OCI-M1 (cell line): ENCODE measurements at regions not wholly inside any gene's neighbourhood (a gene's known extent, or its start where the extent isn't known, plus 50 kb on each side); places are given as distances from the start of the nearest gene placed in this dataset.

Experiments
- DNase-seq: peaks from one replicate; lab custom pipeline; 2025; lab: John Stamatoyannopoulos, UW

GRCh38 chr5:125564317-125564975 is 818.0 kb upstream of the ZNF608 start:
- no peak for DNase-seq

GRCh38 chr5:125574491-125575044 is 828.1 kb upstream of the ZNF608 start:
- no peak for DNase-seq

DNA sequence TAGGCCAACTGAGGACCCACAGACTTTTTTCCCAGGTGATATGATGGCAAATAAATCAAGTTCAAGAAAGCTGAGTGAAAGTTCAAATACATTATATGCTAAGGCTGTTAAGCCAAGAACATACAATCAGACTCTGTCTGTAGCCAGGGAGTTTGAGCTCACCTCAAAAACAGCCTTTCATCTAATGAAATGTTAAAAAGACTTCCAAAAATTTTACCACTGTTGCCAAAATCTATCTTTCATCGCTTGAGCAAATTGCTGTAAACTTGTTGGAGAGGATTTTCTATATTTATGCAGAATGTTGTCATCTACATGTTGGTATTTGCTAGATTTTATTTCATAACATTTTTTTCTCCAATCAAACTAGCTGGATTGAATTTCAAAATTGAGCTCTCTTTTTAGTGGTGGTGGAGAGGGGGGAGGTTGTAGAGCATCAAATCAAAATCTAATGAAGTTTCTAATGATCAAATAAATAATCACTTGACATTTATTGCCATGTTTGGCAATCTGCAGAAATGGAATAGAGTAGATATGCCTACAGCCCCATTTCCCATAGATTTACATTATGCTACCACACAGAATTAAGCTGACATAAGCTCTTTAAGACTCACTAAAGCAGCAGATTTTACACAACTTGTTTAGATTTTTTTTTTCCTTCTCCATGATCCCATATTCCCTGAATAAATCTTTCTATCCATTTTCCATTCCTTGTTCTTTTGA is 828.9 kb upstream of the ZNF608 start:
- DNase-seq: no peak

DNA sequence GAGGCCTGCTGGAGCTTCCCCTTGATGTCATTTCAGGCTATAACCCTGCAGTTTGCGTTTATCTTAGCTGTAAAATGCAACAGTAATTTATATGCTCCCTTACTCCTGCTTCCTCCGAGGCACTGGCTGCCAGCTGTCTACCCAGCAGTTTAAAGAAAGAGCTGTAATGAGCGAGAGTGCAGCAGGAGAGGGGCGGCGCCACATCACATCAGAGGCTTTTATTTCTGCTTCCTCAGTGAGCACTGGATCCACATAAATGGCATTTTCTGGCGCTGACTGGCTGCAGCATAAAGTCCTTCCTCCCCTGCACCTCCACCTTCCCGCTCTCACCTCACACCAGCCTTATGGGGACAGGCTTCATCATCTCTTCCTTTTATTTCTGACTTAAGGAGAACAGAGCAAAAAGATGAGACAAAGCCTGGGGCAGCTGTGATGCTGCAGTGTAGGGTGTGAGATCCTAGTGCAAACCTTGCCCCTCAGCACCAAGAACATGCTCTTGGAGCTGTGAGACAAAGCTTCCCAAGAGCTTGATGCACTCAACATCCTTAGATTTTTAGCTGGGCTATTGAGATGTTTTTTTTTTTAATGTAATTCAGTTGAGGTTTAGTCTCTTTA is 829.6 kb upstream of the ZNF608 start:
- DNase-seq: no peak

DNA sequence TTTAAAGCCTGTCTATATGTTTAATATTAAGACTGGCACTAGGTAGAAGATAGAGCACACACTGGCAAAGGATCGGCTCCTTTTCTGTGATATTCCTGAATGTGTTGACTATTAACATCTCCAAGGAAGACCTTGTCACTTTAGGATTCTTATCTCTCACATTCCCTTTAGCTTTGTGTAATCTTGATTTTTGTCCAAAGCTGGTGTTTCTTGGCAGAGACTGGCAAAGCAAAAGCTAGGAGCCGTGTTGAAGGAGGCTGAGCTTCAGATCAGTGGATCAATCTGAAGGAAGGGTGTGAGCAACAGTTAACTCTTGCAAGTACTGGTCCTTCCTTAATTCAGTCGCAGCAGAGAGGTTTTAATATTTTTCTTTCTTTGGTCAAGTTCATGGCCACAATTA is 830.4 kb upstream of the ZNF608 start:
- DNase-seq: no peak

GRCh38 chr5:125578551-125578950 is 832.1 kb upstream of the ZNF608 start:
- no peak for DNase-seq

DNA sequence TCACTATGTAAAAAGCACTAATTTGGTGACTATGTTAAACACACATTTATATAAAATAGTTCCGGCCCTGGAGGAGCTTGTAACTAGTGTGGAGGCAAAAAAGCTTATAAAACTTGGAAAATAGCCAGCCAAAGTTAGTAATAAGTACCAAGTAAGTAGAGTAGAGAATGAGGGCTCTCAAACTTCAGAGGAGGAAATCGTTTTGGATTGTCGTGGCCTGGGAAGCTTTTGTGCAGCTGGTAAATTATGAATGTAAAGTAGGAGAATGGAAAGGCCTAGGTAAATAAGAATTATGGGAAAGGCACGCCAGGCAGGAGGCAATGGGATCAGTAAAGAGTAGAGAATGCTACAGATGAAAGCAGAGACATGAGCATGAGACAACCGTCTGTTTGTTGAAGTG is 832.7 kb upstream of the ZNF608 start:
- no peak for DNase-seq

GRCh38 chr5:125581311-125581710 is 834.9 kb upstream of the ZNF608 start:
- DNase-seq: no peak

DNA sequence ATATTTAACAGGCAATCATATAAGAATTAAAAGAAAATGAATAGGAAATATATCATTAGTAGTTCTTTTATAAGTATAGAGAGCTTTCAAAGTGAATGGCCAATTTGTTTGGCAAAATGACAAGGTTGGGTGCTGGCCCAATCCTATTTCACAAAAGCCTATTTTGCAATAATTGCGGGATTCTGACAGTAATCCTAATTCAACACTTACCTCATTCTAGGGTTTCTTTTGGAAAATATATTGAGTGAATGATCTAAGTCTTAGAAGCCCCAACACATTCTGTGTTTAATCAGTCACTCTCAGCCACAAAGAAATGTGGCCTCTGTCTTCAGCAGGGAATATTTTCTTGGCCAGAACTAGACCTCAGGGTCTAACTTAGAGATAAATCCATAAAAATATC is 835.9 kb upstream of the ZNF608 start:
- DNase-seq: no peak

- no peak for DNase-seq
Measured at GRCh38 chr5:125583321-125584139, 837.1 kb upstream of the ZNF608 start.

GRCh38 chr5:125584140-125584520 is 837.7 kb upstream of the ZNF608 start:
- no peak for DNase-seq

- DNase-seq: no peak
Measured at GRCh38 chr5:125587631-125588030, 835.6 kb upstream of the GRAMD2B start.

DNA sequence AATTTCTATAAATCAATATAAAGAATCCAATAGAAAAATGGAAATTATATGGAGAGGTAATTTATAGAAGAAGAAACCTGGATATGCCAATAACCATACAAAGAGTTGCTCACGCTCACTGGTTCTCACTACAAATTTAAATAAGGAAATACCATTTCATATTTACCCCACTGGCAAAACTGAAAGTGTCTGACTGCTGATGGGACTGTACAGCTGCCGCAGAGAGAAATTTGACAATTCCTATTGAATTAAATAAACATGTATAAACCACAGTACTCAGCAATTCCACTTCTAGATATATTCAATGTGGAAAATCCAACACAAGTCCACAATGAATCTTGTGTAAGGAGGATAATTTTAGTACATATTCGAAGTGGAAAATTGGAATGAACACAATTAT is 830.4 kb upstream of the GRAMD2B start:
- DNase-seq: no peak

DNA sequence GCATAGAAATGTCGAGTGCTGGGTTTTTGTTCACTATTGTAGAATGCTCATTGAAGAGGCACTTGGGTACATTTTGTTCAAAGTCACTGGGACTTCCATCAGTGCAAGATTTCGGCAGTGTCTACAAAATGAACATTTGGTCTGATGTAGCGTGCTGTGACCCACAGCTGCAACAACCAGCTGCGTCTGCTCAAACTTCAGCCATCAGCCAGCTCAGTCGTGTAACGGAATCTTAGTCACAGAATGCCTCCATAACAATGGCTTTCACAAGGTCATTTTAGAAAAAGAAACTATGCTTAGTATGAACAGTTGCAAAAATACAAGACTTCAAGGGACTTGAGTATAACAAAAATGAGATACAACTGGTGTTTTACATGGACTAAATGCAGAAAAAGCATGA is 828.1 kb upstream of the GRAMD2B start:
- DNase-seq: no peak

- DNase-seq: no peak
Measured at GRCh38 chr5:125595845-125596244, 827.4 kb upstream of the GRAMD2B start.

- DNase-seq: no peak
Measured at GRCh38 chr5:125597338-125597737, 825.9 kb upstream of the GRAMD2B start.

DNA sequence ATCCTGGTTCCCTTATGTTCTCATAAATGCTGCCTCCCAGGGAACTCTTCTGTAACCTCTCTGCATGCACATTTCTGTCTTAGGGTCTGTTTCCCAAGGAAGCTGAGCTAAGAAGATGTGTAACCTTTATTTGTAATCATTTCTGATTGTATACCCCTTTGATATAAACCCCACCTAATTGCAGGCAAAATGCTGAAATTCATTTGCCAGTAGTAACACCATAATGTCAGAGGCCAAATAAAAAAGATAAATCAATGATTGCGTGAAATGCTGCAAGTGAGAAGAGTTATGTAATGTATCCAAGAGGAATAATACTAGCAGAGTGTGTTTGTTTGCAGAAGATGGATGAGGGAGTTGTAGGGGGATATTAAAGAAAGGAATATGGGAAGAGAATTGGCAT is 822.6 kb upstream of the GRAMD2B start:
- no peak for DNase-seq

- DNase-seq: no peak
Measured at GRCh38 chr5:125602184-125602583, 821.0 kb upstream of the GRAMD2B start.

- DNase-seq: no peak
Measured at GRCh38 chr5:125603321-125603720, 819.9 kb upstream of the GRAMD2B start.

DNA sequence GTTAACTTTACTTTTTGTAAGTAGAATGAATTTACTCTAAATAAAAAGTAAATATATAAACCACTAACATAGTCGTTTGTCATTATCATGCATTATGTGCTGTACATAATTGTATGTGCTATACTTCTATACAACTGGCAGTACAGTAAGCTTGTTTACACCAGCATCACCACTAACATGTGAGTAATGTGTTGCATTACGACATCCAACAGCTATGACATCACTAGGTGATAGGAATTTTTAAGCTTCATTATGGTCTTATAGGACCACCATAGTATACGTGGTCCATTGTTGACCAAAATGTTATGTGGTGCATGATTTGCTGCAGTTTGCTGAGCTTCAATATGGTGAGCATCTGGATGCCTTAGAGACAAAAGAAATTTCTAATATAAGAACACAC is 819.1 kb upstream of the GRAMD2B start:
- DNase-seq: no peak

DNA sequence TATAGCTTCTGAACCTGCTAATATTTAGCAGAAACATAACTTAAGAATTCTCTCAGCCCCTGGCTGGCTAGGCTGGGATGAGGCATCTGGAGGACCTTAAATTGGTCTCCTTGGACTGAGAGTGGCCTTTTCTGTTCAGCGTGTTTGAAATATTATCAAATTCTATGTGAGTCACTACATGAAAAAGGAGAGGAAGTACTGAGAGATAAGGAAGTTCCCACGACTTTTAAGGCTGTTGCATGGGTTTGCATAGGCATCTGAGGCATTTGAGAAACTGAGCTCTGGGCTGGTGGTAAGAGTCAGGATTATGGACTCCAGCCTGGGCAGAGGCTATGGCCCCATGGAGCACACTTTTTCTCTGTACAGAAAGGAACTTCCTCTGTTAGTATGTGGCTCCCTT is 816.2 kb upstream of the GRAMD2B start:
- DNase-seq: peak; percentile 0

DNA sequence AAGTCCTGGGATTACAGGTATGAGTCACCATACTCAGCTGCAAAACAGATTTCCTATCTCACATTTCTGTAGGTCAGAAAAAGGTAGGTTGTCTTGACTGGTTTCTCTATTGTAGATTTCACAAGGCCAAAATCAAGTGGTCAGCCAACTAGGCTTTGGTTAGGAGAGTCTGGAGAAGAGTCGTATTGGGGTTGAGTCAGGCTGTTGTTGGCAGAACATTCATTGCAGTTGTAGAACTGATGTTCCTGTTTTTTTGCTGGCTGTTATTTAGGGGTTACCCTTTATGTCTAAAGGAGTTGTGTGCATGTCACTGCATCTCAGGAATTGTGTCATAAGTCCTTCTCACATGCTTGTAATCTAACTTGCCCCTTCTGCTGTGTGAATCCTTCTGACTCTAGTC is 814.2 kb upstream of the GRAMD2B start:
- no peak for DNase-seq
